ENCODE measurements at regions not wholly inside any gene's neighbourhood (a gene's known extent, or its start where the extent isn't known, plus 50 kb on each side); places are given as distances from the start of the nearest gene placed in this dataset.

GRCh38 chr7:145327646-145328045 lies 491.8 kb upstream of the TPK1 start:
- H3K4me3 ChIP-seq (ENCODE audit: low read depth, low read length) = no peak overlapping the region
- in situ Hi-C loops (cut with HindIII; ENCODE audit: low sequenced_read_pairs) = no loop called here
- TF ChIP-seq CTCF (IDR thresholded peaks at IDR 0.05; ENCODE audit: low read depth, low read length, missing control alignments) = no peak
- DNase-seq (ENCODE audit: low read depth) = no peak

GRCh38 chr7:145324081-145324480 lies 488.2 kb upstream of the TPK1 start:
- no peak for DNase-seq (ENCODE audit: low read depth)
- H3K4me3 ChIP-seq (ENCODE audit: low read depth, low read length) = no peak overlapping the region
- TF ChIP-seq CTCF (IDR thresholded peaks at IDR 0.05; ENCODE audit: low read depth, low read length, missing control alignments) = no peak
- in situ Hi-C loops (cut with HindIII; ENCODE audit: low sequenced_read_pairs) = no loop called here

- TF ChIP-seq CTCF (IDR thresholded peaks at IDR 0.05; ENCODE audit: low read depth, low read length, missing control alignments) = no peak
- H3K4me3 ChIP-seq (ENCODE audit: low read depth, low read length) = no peak overlapping the region
- in situ Hi-C loops (cut with HindIII; ENCODE audit: low sequenced_read_pairs) = no loop called here
- DNase-seq (ENCODE audit: low read depth) = peak; percentile 1
Measured at GRCh38 chr7:145313551-145313950, 477.7 kb upstream of the TPK1 start.

DNA sequence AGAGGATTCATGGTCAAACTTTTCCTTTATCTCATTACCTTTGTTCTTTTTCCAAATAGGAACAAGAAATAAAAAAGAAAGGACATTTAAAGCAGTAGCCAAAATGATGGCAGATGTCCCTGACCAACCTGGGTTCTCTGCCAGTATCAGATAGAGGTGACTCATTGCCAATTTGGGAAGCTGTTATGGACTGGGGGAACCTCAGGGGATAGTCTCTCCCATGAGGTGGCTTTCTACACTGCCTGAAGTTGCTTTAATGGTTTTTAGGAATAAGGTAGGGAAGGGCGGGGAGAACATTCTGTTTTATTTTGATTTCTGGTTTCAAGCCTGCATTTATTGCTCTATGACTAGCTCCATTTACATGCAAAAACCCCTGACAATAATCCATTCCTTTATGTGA lies 457.9 kb upstream of the TPK1 start:
- DNase-seq (ENCODE audit: low read depth) = no peak

GRCh38 chr7:145293228-145293701 lies 457.4 kb upstream of the TPK1 start:
- no peak for DNase-seq (ENCODE audit: low read depth)
- H3K4me3 ChIP-seq (ENCODE audit: low read depth, low read length) = no peak overlapping the region
- TF ChIP-seq CTCF (IDR thresholded peaks at IDR 0.05; ENCODE audit: low read depth, low read length, missing control alignments) = no peak
- in situ Hi-C loops (cut with HindIII; ENCODE audit: low sequenced_read_pairs) = no loop called here

More for the DNA sequence above, 457.9 kb upstream of the TPK1 start:
- H3K4me3 ChIP-seq (ENCODE audit: low read depth, low read length) = no peak overlapping the region
- in situ Hi-C loops (cut with HindIII; ENCODE audit: low sequenced_read_pairs) = no loop called here
- no peak for TF ChIP-seq CTCF (IDR thresholded peaks at IDR 0.05; ENCODE audit: low read depth, low read length, missing control alignments)

DNA sequence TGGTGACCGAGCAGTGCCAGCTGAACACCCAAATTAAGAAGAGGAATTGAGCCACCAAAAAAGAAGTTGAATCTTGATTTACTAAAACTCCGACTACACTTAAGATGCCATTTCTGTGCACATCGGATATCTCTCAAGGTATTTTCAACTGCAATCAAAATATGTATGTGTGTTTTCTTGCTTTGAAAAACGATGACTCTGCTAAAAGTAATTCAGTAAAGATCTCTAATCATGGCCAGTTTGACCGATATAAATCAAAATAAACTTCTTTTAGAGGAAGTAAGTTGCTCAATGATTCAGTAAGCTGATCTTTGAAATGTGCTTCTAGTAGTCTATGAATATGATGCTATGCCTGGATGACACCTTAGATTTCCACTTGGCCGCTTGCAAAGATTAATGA lies 453.5 kb upstream of the TPK1 start:
- DNase-seq (ENCODE audit: low read depth) = no peak
- in situ Hi-C loops (cut with HindIII; ENCODE audit: low sequenced_read_pairs) = no loop called here
- no peak for TF ChIP-seq CTCF (IDR thresholded peaks at IDR 0.05; ENCODE audit: low read depth, low read length, missing control alignments)
- H3K4me3 ChIP-seq (ENCODE audit: low read depth, low read length) = no peak overlapping the region

DNA sequence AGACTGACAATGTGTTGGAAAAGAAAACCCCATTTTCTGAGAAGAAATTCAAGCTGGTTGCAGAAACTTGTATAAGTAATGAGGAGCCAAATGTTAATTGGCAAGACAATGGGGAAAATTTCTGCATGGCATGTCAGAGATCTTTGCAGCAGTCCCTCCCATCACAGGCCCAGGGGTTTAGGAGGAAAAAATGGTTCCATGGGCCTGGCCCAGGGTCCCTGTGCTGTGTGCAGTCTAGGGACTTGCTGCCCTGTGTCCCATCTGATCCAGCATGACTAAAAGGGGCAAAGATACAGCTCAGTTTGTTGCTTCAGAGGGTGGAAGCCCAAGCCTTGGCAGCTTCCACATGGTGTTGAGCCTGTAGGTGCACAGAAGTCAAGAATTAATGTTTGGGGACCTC lies 440.3 kb upstream of the TPK1 start:
- in situ Hi-C loops (cut with HindIII; ENCODE audit: low sequenced_read_pairs) = no loop called here
- no peak overlapping the region for H3K4me3 ChIP-seq (ENCODE audit: low read depth, low read length)
- no peak for DNase-seq (ENCODE audit: low read depth)
- no peak for TF ChIP-seq CTCF (IDR thresholded peaks at IDR 0.05; ENCODE audit: low read depth, low read length, missing control alignments)

Measured in astrocyte of the cerebellum (primary cell).